Activated gamma-delta T cell (primary cell): ENCODE measurements at regions not wholly inside any gene's neighbourhood (a gene's known extent, or its start where the extent isn't known, plus 50 kb on each side); places are given as distances from the start of the nearest gene placed in this dataset.
"Not testable (repeated sequence)": the region's sequence is repeated elsewhere in the genome, so short reads cannot be mapped to it uniquely, and the experiment has no call there.

Experiments
- DNase-seq: peaks from one replicate; lab custom pipeline; 2025; lab: John Stamatoyannopoulos, UW

DNA sequence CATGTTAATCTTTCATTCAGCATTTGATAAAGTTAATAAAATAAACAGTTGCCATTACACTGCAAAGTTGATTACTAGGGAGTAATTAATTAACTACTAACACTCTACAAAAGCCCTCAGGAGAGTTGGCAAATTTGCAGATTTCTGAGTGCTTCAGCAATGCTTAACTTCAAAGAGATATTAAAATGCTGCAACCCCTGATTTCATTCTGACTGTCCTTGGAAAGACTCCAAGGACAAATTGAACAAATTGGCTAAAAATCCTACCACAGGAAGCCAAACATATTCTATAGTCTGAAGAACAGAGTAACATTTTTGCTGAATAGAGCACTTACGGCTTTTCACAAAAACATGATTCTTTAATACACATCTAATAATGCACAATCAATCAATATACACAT lies 1543.0 kb downstream of the SLITRK5 start:
- DNase-seq, result no peak

DNA sequence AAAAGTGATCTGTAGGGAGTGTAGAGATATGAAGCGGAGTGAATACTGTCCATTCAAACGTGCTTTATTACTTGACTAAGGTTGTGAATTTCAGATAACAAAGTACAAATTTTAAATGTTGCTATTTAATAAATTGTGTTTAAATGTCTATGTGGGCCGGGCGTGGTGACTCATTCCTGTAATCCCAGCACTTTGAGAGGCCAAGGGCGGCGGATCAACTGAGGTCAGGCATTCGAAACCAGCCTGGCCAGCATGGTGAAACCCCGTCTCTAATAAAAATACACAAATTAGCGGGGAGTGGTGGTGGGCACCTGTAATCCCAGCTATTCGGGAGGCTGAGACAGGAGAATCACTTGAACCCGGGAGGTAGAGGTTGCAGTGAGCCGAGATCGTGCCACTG lies 1544.1 kb downstream of the SLITRK5 start:
- not testable (repeated sequence) for DNase-seq

DNA sequence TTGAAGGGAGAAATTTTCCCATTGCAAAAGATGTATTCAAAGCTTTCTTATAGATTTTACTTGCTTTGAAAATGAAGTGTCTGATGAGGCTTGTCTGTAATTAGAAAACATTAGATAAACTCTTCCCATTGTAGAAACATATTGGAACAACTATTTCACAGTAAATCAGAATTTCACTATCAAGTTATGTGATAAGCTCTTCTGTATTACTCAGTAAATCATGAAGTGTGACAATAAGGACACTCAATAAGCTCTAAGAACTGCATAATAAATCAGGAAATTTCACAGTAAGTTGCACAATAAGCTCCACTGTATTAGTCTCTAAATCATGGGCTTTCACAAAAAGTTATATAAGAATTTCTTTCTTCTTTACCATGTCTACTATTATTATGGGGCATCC lies 1546.6 kb downstream of the SLITRK5 start:
- no peak for DNase-seq

DNA sequence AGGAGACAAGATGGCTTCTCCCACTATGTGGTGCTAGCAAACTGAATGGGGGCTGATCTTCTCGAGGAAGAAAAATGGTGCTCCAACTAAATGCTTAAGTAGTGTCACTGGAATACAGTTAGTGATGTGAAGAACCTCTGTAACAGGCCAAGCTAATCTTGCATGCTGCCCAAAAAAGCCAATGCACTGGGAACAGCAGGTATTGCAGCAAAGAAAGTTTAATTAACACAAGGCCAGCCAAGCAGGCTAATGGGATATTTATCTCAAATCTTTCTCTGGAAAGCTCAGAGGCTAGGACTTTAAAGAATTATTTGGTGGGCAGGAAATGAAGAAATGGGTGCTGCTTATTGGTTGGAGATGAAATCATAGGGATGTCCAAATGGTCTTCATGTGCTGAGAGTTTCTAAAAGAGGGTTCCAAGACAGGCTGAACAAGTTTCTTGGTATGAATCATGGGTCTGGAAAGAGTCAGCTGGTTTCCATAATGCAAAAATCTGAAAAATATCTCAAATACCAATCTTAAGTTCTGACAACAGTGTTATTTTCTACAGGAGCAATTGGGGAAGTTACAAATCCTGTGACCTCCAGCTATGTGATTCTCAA lies 1550.5 kb downstream of the SLITRK5 start:
- no peak for DNase-seq

DNA sequence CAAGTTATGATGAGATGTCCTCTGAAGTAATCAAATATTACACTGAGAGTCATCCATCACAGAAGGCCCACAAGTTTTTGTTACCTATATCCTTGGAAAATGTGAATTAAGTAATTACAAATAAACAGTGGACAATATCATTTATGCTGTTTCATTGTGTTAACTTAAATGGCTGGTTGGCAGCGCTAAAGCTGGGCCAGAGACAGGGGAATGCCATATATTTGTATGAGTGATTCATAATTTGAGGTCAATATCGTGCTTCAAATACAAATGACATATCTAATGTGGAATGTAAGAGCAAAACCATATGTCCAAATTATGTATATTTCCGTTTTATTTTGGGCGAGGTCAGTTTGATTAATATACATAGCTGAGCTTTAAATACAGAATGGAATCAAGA lies 1556.2 kb downstream of the SLITRK5 start:
- DNase-seq, result no peak

DNA sequence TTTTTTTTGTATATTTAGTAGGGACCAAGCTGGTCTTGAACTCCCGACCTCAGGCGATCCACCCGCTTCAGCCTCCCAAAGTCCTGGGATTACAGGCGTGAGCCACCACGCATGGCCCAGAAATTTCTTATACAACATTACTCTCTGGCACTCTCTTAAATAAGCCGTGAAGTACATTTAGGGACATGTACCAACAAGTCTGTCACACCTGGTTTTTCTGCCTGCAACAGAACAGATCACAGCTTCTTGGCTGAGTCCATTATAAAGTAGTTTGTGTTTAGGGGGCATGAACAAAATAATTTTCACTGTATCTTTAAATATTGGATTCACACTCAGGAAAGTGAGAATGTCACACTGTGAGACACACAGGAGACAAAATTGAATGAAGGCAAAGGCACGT lies 1567.3 kb downstream of the SLITRK5 start:
- DNase-seq, result no peak

DNA sequence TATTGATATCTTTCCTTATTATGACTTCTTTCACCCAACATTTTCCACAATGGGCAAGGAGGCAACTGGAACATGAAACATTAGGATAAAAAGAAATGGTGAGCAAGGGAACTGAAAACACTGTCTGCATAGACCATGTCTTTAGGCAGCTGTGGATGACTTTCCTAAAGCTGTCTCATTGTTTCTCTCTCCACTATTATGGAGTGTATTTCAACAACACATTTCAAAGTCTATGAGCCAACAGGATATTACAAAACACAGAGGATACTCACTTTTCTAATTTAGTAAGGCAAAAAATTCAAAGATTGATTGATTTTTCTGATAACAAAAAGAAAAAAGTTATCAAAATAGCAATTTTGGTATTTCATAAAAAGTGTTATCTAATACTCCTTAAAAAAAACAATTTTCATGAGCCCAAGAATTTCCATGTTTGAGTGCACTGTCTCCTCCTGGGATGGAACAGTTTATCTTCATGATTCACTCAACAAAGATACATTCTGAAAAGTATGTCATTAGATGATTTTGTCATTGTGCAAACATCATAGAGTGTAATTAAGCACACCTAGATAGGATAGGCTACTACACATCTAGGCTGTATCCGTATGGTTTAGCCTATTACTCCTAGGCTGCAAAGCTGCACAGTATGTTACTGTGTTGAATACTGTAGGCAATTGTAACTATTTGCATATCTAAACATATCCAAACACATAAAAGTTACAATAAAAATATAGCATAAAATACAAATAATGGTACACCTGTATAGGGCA lies 1568.4 kb downstream of the SLITRK5 start:
- no peak for DNase-seq

DNA sequence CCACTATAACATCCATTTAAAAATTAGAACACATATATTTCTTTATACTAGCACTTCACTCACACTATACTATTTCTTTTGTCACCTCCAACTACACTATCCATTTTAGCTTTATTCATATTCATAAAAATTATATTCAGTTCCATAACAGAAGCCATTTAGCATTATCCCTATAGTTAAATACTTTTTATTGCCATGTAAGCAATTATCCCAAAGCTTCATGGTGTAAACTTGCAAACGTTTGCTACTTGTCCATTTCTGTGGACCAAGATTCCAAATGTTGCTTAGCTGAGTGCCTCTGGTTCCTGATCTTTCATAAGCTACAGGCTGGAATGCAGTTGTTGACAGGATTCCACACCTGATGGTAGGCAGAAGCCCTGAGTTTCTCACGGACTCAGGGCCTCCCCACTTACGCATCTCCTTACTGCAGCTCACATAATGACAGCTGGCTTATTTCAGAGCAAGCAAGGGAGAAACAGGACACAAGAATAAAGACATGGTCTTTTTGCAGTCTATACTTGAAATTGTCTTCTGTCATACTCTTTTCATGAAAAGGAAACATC lies 1584.8 kb downstream of the SLITRK5 start:
- no peak for DNase-seq

DNA sequence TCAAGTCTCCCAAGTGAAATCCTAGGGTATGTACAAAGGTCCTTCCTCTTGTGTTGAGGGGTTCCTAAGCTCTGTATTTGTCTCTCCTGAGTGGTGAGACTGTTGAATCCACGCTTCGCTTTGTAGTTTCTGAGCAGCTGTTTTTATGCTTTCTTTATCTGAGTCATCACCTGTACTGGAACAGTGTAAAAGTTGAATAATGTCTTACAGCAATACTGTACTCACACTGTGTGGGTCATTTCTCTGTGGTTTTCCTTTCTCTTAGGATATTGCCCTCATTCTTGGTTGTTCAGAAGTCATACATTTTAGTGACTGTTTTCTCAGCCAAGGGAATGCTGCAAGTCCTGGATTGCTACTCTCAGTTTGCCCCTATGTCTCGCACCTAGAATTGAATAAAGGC lies 1596.6 kb downstream of the SLITRK5 start:
- DNase-seq, result no peak

DNA sequence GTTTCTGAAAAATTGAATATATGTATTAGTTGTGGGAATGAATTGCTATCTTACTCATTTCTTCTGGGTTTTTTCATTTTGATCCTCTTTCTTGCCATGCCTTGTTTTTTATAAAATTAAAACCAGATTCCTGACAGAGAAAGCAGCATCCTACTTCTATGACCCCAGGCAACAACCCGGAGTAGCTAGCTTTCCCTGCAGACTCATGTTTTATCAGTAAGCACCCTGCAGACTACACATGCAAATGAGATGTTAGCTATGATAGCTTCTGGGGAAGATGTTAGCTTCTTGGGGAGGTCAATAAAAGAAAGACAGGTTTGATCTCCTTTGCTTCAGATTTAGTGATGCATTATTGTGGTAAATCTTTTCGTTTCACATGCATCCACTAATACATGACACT lies 1598.6 kb downstream of the SLITRK5 start:
- DNase-seq, result no peak

DNA sequence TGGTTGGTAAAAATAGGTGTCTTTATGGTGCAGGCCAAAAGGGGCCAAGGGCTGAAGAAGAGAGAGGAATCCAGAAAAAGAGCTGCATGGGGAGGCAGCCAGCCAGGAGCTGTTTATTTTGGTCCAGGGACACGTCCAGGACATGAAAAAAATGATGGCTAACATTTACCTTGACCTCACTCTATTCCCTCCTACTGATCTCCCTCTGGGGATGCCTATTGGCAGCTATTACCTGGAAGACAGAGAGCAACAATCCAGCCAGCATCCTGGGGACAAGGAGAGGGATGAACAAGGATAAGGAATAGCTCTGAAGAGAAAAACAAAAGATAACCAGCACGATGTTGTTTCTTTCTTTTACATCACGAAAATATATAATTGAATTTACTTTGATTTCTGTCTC lies 1599.6 kb downstream of the SLITRK5 start:
- DNase-seq, result no peak

DNA sequence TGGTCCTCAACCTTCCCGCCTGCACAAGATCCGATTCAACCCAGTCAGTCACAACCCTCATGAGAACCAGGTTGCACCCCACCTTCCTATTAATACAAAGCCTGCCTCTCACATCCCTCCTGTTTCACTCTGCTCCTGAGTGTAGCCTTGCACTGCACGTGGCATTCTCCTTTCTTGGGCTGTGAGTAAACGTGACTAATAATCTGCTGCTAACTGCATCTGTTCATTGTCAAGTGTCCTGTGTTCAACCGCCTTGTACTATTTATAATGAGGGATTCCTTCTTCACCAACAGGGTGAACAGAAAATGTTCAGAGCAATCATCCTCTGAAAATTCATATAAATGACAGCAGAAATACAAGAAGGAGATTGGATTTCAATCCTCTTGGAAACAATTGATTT lies 1608.2 kb downstream of the SLITRK5 start:
- no peak for DNase-seq

DNA sequence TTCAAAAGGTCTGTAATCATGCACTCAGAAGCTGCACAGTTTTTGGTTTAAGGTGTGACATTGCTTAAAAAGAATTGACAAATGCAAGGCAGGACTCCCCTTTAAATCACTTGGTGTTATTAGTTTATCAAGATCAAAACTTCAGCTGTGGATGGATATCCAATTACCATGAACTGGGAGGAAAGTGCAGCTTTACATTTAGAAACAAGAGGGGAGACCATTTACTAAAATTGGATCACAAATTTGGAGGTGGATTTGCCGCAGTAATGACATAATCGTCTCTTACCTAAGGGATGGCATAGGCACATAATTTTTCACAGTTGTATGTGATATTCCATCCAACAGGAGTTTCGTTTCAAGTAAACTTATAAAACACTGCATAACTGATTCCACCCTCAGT lies 1610.2 kb downstream of the SLITRK5 start:
- no peak for DNase-seq

DNA sequence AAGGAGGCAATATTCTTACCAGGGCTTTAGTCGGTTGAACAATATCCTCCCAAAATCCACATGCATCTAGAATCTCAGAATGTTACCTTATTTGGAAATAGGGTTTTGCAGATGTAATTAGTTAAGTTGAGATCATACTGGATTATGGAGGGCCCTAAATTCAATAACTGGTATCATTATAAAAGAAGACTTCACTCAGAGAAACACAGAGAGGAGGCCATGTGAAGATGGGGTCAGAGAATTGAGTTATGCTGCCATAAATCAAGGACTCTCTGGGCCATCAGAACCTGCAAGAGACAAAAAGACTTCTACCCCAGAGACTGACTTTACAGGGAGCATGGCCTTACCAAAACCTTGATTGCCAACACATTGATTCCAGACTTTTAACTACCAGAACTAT lies 1611.1 kb downstream of the SLITRK5 start:
- no peak for DNase-seq

DNA sequence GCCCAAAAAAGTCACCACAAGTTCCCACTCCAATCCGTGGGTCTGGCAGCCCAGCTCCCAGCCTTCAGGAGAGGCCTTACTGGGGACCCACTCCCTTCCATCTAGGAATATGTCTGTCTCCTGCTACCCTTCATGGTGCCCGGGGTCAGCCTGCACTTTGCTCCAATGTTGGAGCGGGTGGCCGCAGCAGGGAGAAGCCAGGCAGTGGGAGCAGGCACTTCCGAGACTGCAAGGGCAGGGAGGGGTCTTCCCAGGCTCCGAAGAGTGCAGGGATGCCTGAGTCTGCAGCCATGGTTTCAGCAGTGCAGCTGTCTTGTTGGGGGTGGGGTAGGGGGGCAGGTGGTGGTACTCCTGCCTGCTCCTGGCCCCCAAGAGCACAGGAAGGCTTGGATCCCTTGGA lies 1616.2 kb downstream of the SLITRK5 start:
- no peak for DNase-seq

DNA sequence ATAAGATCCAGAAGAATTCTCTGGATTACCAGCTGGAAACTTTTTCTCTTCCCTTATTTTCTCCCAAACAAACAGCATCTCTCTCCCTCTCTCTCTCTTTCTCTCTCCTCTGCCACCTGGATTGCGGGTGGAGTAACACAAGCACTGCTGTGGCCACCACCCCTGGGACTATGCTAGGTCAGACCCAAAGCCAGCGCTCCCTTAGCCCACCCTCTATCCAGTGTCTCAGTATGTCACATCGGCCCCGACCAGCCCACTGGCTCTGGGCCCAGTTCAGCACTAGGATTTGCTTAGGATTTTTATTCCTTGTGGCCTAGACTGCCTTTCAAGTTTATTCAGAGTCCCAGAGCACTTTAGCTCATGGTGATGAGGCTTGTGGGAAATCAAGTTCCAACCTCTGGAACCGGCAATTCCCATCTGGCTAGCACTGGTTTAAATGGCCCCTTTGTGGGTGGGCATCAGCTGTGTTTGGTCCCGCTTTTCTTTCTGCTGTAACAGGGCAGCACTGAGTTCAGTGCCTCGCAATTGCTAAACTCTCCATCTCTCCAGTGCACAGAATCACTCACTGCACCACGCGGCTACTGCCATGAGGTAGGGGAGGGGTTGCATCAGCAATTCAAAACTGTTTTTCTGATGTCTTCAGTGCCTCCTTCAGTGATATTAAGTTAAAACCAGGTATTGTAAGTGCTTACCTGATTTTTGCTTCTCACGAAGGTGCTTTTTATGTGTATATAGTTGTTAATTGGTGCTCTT lies 1623.1 kb downstream of the SLITRK5 start:
- no peak for DNase-seq

DNA sequence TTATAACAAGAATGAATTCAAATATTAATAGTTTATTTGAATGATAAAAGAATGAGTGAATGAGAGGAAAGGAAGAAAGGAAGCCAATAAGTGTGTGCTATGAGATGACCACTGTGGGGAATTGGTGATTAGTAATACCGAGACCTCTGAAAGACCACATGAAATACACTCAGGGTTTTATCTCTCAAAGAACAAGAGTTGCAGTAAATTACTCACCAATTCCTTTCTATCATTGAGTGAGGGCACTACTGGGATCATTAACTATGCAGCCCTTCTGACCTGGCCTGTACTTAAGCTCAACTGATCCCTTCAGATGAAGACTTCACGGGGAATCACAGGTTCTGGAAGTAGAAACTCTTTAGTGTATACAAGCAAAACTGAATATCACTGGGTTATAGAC lies 1636.1 kb downstream of the SLITRK5 start:
- no peak for DNase-seq

DNA sequence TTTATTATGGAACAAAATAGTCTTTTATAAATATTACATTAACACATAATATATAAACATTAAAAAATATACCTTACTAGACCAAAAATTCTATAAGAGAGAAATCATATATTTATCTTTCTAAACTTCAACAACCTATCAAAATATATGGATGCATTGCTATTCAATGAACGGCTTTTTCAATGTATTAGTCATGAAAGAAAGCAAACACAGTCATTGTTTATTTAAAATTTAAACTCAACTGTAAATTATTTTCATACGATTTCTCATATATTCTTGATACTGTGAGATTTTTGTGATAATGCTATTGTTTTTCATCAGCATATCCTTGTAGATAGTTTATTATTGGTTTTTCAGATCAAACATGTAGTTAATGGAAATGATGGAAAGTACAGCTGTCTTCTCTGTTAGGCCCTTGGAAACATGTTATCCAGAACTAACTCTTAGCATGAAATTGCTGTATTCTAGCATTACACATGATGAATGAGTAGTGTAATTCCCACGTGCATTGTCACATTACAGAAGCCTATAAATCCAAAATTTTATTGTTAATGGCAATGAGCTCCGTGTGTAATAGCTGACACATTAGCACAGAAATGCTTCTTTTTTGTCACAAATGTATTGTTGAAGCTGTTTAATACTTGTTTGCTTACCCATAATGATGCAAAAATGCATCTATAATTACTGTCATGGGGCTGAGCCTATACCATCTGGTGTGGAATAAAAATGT lies 1639.9 kb downstream of the SLITRK5 start:
- no peak for DNase-seq

DNA sequence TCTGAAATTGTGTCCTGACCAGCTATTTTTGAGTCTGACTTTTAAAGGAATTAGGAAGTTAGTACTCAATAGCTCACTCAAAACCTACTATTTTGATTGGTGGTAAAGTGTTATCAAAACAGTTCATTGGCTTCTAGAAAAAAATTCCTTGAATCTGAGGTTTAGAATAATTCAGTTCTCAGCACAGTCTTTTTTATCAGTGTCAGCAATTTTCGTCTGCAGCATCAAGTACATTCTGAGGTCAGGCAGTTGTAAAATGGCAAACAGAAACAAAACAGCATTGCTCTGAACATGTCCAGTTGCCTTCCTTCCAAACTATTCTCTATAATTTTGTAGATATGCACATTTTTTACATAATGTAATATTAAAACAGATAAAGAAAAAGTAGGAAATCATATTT lies 1644.1 kb downstream of the SLITRK5 start:
- no peak for DNase-seq

DNA sequence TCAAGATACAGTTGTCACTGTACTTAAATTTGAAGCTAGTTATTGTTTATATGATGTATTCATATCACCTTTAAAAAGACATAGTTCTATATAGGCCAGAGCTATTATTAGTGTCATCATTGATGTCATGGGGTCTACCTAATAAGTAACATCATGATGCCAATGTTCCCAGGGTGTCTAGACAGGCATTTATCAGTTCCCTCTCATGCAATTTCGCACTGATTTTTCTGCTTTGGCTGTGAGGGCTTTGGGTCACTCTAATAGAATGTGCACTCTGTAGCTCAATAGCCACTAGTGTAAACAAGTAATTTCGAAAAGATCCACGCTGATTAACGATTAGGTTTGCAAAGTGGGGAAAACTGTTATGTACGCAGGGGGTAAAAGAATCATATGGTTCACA lies 1651.3 kb downstream of the SLITRK5 start:
- no peak for DNase-seq

DNA sequence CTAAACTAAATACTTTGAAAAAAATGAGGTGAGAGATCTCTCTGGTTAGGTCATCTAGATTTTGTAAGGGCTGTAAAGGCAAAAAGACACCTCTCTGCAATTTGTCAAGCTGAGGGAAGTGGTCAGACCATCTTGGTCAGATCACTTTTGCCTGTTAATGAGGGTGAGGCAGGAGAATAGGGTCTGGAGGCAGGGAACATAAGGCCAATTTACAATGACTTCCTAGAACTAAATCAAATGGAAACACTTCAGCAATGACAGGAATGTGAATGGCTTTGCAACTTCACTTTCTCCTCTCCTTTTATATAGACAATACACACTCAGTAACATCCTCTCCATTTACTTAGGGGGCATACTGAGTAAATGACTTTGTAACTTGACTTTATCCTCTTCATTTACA lies 1653.4 kb downstream of the SLITRK5 start:
- no peak for DNase-seq

DNA sequence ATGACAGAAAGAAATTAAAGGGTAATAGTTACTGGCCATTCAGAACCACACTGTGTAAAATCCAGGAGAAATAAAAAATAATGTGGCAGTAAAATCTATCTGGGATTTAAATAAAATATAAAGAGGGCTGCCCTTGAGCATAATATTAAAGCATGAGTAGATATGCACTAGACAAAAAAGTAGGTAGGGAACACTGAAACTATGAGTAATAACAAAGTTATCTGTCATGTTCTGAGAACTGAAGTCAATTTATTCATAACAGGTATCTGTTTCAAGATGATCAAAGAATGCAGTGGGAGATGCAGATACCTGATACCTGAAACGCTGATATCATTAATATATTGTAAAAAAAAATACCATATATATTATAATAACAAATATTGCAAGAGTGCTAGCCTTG lies 1672.0 kb downstream of the SLITRK5 start:
- no peak for DNase-seq
